GM18909 (cell line): ENCODE measurements at regions not wholly inside any gene's neighbourhood (a gene's known extent, or its start where the extent isn't known, plus 50 kb on each side); places are given as distances from the start of the nearest gene placed in this dataset.
A peak's percentile ranks its signal among the peaks of the same experiment; 100 is the strongest.
"Not testable (repeated sequence)": the region's sequence is repeated elsewhere in the genome, so short reads cannot be mapped to it uniquely, and the experiment has no call there.

Experiments
- ATAC-seq: cut with Tn5 transposase; IDR thresholded peaks from one replicate; pipeline ENCODE4 v1.9.1; 2021; ENCODE audit warnings: mild to moderate bottlenecking; ENCODE audit not compliant: unreplicated experiment, poor library complexity

- ATAC-seq: no peak
Measured at GRCh38 chr10:8407501-8408021, 353.1 kb downstream of the GATA3 start.

DNA sequence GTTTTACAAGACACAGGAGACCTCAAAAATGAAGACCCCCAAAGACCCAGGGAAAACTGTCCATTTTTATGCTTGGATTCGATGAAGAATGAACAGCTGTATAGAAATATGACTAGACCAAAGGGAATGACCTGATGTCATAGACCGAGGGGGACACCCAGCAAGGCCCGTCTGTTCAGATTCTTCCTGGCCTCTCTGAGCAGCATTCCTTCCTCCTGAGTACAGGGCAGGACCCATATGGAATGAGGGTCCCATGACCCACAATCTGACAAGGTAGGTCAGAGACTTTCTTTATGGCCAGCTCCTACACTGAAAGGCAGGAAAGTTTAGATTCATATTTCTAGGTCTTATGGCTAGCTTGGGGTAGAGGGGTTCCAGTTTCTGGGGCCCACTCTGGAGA, 356.0 kb downstream of the GATA3 start:
- no peak for ATAC-seq

DNA sequence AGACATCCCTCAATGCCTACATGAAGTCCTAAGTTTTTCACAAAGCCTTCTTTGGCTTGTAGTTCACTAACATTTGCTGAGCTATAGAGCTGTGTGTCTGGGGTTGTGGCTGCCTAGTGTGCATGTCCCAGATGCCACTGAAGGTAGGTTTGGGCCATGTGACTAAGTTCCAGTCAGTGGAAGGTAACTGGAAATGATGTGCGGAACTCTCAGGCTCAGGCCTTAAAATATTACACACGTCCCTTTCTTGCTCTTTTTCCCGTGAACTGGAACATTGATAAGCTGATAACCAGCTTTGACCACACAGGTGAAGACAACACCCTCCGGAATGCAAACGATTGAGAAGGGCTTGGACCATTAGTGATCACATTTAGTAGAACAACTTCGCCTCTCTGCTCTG, 358.1 kb downstream of the GATA3 start:
- no peak for ATAC-seq

DNA sequence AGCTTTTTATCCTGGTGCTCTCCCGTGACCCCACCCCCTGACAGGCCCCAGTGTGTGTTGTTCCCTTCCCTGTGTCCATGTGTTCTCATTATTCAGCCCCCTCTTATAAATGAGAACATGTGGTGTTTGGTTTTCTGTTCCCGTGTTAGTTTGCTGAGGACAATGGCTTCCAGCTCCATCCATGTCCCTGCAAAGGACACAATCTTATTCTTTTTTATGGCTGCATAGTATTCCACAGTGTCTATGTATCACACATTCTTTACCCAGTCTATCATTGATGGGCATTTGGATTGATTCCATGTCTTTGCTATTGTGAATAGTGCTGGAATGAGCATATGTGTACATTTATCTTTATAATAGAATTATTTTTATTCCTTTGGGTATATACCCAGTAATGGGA, 360.5 kb downstream of the GATA3 start:
- ATAC-seq: not testable (repeated sequence)

GRCh38 chr10:8416192-8416701, 361.8 kb downstream of the GATA3 start:
- ATAC-seq: peak; percentile 77

- ATAC-seq: peak; percentile 30
Measured at GRCh38 chr10:8416760-8417159, 362.3 kb downstream of the GATA3 start.

DNA sequence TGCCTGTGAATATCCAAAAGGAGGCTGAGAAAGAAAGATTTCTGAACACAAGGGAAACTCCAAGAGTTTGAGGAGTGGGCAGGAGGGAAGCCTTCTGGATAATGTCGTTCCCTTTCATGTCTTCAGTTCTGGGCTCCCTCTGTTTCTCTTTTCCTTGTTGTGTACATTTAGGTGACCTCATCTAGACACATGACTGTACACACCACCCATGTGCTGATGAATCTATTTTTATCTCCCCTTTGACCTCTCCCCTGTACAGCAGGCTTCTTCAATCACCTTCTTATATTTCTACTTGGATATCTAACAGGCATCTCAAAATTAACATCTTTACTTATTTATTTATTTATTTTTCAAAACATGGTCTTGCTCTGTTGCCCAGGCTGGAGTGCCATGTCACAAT, 363.1 kb downstream of the GATA3 start:
- no peak for ATAC-seq

- ATAC-seq: no peak
Measured at GRCh38 chr10:8418631-8419030, 364.1 kb downstream of the GATA3 start.

GRCh38 chr10:8420182-8420581, 365.7 kb downstream of the GATA3 start:
- ATAC-seq: no peak

DNA sequence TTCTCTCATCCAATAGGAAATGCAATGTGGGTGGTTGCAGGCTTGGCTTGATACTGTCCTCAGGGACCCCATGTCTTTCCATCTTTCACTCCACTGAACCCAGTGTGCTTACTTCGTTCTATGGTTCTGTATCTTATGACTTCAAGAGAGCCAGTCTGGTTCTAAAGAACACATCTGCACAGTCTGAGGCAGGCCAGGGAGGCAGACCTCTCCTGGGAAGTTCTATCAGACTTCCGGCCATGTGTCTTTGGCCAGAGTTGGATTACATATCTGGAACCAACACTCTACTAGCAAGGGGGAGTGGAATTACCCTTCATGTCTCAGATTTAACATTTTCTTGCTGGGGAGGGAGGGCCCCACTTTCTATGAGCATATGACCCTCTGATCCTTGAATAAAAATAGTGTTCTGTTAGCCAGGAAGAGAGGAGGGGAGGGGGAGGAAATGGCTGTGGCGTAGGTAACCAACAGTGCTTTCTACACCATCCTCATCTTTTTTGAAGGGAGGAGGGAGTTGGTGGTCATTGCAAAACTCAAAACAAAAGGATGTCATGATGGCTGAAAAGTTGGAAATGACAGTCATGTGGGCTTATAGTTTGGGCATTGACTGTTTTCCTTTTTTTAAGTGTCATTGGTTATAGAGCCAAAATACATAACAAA, 370.2 kb downstream of the GATA3 start:
- no peak for ATAC-seq

DNA sequence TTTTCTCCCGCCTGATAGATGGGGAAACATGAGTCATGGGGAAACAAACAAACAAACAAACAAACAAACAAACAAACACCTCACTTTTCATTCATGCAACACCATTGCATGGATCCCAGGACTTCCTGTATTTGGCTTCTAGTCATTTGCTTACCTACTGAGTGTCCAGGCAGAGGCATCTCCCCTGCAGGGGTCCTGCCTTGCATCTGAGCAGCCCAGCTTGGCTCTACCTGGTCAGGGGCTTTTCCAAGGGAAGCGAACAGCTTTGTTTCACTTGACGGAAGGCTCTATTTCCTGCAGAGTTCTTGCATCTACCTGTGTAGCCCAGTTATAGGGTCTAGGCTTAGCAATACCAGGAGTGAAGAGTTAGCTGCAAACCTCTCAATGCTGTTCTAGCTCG, 374.2 kb downstream of the GATA3 start:
- no peak for ATAC-seq

GRCh38 chr10:8430321-8430720, 375.8 kb downstream of the GATA3 start:
- ATAC-seq: no peak

GRCh38 chr10:8431511-8431910, 377.0 kb downstream of the GATA3 start:
- ATAC-seq: no peak

- no peak for ATAC-seq
Measured at GRCh38 chr10:8435186-8436055, 380.9 kb downstream of the GATA3 start.

DNA sequence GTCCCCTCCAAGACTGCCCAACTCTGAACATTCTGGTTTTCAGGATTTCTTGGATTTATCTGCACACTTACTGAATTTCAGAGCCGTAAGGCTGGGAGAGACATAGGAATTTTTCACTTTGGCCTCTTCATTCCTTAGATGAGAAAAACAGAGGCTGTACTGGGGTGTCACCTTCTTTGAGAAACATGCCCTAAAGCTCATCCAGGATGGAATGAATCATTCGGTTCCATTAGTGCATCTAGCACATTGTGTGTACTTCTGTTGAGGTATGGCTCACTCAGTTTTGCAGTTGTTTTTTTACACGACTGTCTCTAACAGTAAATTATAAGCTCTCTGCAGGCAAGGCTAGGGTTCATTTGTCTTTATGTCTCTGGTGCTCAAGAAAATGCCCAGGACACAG, 383.4 kb downstream of the GATA3 start:
- ATAC-seq: no peak

- ATAC-seq: no peak
Measured at GRCh38 chr10:8438603-8439002, 384.1 kb downstream of the GATA3 start.

- ATAC-seq: no peak
Measured at GRCh38 chr10:8439040-8439439, 384.6 kb downstream of the GATA3 start.

DNA sequence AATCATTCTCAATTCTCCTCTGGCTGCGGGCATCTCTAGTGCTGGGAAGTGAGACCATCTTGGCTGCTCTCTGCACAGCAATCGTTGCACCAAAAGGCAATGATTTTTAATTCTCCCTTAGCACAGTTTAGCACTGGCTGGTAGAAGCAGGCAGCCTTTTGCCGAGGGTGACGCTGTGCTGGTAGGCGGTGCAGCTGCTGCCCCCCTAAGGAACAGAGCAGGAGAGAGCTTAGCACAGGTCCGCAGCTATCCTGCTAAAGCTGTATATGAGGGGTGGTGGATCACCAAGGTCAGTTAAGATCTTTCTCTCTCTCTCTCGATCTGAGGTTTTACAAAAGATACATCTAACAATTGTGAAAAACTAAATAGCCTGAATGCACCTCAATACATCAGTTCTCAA, 390.1 kb downstream of the GATA3 start:
- ATAC-seq: peak; percentile 53

DNA sequence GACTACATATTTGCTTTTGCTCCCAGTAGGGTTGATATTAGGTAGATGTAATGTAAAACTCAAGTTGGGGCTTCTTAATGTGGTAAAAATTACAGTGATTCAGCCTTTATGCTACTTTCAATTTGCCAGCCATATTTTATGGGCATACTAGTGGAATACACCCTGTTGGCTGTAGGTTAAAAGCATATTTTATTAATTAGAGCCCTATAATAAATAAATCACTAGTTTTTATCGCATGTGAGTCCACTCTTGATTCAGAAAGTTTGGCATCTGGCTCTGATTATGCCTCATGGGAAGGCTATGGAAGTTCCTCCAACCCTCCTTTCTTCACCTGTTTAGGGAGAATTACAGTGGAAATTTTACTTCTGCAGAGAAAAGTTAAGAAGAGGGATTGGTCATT, 390.9 kb downstream of the GATA3 start:
- no peak for ATAC-seq

DNA sequence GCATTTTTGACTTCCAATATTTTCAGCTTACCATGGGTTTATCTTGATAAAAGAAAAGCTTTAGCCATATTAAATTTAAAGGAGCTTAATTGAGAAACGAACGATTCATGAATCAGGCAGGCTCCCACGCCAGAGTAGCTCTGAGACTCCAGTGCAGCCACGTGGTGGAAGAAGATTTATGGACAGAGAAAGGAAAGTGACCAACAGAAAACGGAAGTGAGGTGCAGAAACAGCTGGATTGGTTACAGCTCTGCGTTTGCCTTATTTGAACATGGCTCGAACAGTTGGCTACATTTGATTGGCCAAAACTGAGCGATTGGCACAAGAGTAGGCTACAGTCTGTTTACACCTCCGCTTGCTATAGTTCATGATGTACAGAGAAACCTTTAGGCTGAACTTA, 395.4 kb downstream of the GATA3 start:
- no peak for ATAC-seq

DNA sequence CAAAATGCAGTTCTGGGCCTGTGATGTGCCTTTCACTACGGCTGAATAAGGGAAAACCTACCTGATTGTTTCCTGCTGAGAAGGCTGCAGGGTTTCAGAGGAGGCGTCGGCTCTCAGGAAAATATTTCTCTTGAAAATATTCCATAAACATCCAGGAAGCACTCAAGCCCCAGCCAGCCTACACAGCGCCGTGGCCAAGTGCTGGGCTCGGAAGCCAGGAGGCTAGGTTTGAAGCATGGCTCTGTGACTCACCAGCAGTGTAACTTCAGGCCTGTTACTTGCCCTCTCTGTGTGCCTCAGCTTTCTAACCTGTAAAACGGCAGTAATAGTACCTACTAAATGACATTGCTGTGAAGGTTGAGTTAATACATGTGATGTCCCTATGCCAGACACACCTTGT, 399.1 kb downstream of the GATA3 start:
- no peak for ATAC-seq
